OCI-LY1 (cell line): ENCODE measurements at regions not wholly inside any gene's neighbourhood (a gene's known extent, or its start where the extent isn't known, plus 50 kb on each side); places are given as distances from the start of the nearest gene placed in this dataset.

Source experiments
- H2AFZ ChIP-seq: fragments of 200-600 bp; sonication (generic), shearing (Covaris generic); 2 replicates; pipeline ENCODE4 v1.6.0; 2014; ENCODE audit warnings: antibody characterized with exemption, mild to moderate bottlenecking, low read length
- H3F3A ChIP-seq: fragments of 200-600 bp; sonication (generic), shearing (Covaris generic); 2 replicates; pipeline ENCODE4 v1.6.0; 2014; ENCODE audit warnings: mild to moderate bottlenecking, antibody characterized with exemption, low read length, moderate library complexity; ENCODE audit not compliant: insufficient read depth
- H3K27ac ChIP-seq: fragments of 200-600 bp; sonication (generic); 2 replicates; pipeline ENCODE4 v1.5.1; 2014; ENCODE audit warnings: low read length, mixed run types, mild to moderate bottlenecking, low read depth; ENCODE audit not compliant: poor library complexity, severe bottlenecking
- H3K27me3 ChIP-seq: fragments of 200-600 bp; sonication (generic); 2 replicates; pipeline ENCODE4 v1.6.0; 2014; ENCODE audit warnings: antibody characterized with exemption, mild to moderate bottlenecking, low read length, moderate library complexity; ENCODE audit not compliant: insufficient read depth
- H3K36me3 ChIP-seq: fragments of 200-600 bp; sonication (generic); 2 replicates; pipeline ENCODE4 v1.6.1; 2014; ENCODE audit warnings: mild to moderate bottlenecking, antibody characterized with exemption, low read length, moderate library complexity, mixed read lengths; ENCODE audit not compliant: insufficient read depth
- H3K4me1 ChIP-seq: fragments of 200-600 bp; sonication (generic); 2 replicates; pipeline ENCODE4 v1.5.1; 2014; ENCODE audit warnings: mild to moderate bottlenecking, low read length, moderate library complexity; ENCODE audit not compliant: insufficient read depth, severe bottlenecking
- H3K4me2 ChIP-seq: fragments of 200-600 bp; sonication (generic), shearing (Covaris generic); 2 replicates; pipeline ENCODE4 v1.6.1; 2014; ENCODE audit warnings: low read length
- H3K4me3 ChIP-seq: fragments of 200-600 bp; sonication (generic); 2 replicates; pipeline ENCODE4 v1.5.1; 2014; ENCODE audit warnings: low read length, low read depth, mild to moderate bottlenecking, mixed read lengths; ENCODE audit not compliant: poor library complexity, severe bottlenecking
- H3K79me2 ChIP-seq: fragments of 200-600 bp; shearing (Covaris generic); 2 replicates; pipeline ENCODE4 v1.6.1; 2016; ENCODE audit warnings: mixed run types, low read length, mixed read lengths; ENCODE audit not compliant: insufficient read depth
- H3K9ac ChIP-seq: fragments of 200-600 bp; sonication (generic), shearing (Covaris generic); 2 replicates; pipeline ENCODE4 v1.6.1; 2014; ENCODE audit warnings: mild to moderate bottlenecking, low read length, mixed read lengths
- H3K9me2 ChIP-seq: fragments of 200-600 bp; sonication (generic), shearing (Covaris generic); 2 replicates; pipeline ENCODE4 v1.6.1; 2014; ENCODE audit warnings: low read depth, mild to moderate bottlenecking, low read length, mixed read lengths
- H3K9me3 ChIP-seq: fragments of 200-600 bp; shearing (Covaris generic); 2 replicates; pipeline ENCODE4 v1.6.1; 2014; ENCODE audit warnings: low read length, mixed read lengths
- H4K20me1 ChIP-seq: fragments of 200-600 bp; sonication (generic), shearing (Covaris generic); 2 replicates; pipeline ENCODE4 v1.6.0; 2016; ENCODE audit warnings: mild to moderate bottlenecking, low read length; ENCODE audit not compliant: insufficient read depth
- EZH2 ChIP-seq: fragments of 200-600 bp; sonication (generic), shearing (Covaris generic); IDR thresholded peaks from 2 replicates; pipeline ENCODE4 v1.8.0; 2017; ENCODE audit warnings: borderline replicate concordance, mixed run types, mild to moderate bottlenecking, antibody characterized with exemption, low read length, moderate library complexity, mixed read lengths
- TF ChIP-seq, protein P1 (sequence below): fragments of 200-600 bp; sonication (generic), shearing (Covaris generic); IDR thresholded peaks from 2 replicates; pipeline ENCODE4 v1.5.1; 2017; ENCODE audit warnings: mild to moderate bottlenecking, antibody characterized with exemption, low read length, moderate library complexity, mixed read lengths

DNA sequence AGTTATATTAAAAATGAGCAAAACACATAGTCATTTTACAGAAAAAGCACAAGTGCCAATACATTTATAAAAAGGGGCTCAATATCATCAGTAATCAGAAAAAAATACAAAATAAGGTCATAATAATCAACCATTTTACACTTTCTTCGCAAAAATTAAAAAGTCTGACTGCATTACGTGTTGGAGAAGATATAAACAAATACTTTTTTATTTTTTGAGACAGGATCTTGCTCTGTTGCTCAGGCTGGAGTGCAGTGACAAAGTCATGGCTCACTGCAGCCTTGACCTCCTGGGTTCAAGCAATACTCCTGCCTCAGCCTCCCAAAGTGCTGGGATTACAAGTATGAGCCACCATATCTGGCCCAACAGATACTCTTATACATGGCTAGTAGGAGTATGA lies 181.5 kb upstream of the DIO3 start:
- H3K4me2 ChIP-seq: no peak overlapping the region
- H3K4me1 ChIP-seq: no peaks in the 10 kb centered on the region
- no peaks in the 10 kb centered on the region for H3K36me3 ChIP-seq
- no peaks in the 10 kb centered on the region for H3K9me2 ChIP-seq
- H3K27ac ChIP-seq: no peak overlapping the region
- H3K9ac ChIP-seq: no peak overlapping the region
- H4K20me1 ChIP-seq: no peaks in the 10 kb centered on the region
- no peaks in the 10 kb centered on the region for H3K27me3 ChIP-seq
- no peak overlapping the region for H3K4me3 ChIP-seq
- TF ChIP-seq, protein P1, sequence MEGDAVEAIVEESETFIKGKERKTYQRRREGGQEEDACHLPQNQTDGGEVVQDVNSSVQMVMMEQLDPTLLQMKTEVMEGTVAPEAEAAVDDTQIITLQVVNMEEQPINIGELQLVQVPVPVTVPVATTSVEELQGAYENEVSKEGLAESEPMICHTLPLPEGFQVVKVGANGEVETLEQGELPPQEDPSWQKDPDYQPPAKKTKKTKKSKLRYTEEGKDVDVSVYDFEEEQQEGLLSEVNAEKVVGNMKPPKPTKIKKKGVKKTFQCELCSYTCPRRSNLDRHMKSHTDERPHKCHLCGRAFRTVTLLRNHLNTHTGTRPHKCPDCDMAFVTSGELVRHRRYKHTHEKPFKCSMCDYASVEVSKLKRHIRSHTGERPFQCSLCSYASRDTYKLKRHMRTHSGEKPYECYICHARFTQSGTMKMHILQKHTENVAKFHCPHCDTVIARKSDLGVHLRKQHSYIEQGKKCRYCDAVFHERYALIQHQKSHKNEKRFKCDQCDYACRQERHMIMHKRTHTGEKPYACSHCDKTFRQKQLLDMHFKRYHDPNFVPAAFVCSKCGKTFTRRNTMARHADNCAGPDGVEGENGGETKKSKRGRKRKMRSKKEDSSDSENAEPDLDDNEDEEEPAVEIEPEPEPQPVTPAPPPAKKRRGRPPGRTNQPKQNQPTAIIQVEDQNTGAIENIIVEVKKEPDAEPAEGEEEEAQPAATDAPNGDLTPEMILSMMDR: no peak
- TF ChIP-seq EZH2: no peak
- no peaks in the 10 kb centered on the region for H3K9me3 ChIP-seq
- H3F3A ChIP-seq: no peaks in the 10 kb centered on the region
- no peak overlapping the region for H2AFZ ChIP-seq
- no peaks in the 10 kb centered on the region for H3K79me2 ChIP-seq

GRCh38 chr14:101380512-101380911 lies 180.8 kb upstream of the DIO3 start:
- no peaks in the 10 kb centered on the region for H3K9me2 ChIP-seq
- no peaks in the 10 kb centered on the region for H4K20me1 ChIP-seq
- no peak overlapping the region for H3K27ac ChIP-seq
- no peaks in the 10 kb centered on the region for H3K36me3 ChIP-seq
- TF ChIP-seq, protein P1: no peak
- no peak for TF ChIP-seq EZH2
- no peaks in the 10 kb centered on the region for H3K79me2 ChIP-seq
- H3F3A ChIP-seq: no peaks in the 10 kb centered on the region
- no peaks in the 10 kb centered on the region for H3K4me1 ChIP-seq
- no peaks in the 10 kb centered on the region for H3K9me3 ChIP-seq
- H3K27me3 ChIP-seq: no peaks in the 10 kb centered on the region
- H3K9ac ChIP-seq: no peak overlapping the region
- H3K4me3 ChIP-seq: no peak overlapping the region
- H3K4me2 ChIP-seq: no peak overlapping the region
- H2AFZ ChIP-seq: no peak overlapping the region

DNA sequence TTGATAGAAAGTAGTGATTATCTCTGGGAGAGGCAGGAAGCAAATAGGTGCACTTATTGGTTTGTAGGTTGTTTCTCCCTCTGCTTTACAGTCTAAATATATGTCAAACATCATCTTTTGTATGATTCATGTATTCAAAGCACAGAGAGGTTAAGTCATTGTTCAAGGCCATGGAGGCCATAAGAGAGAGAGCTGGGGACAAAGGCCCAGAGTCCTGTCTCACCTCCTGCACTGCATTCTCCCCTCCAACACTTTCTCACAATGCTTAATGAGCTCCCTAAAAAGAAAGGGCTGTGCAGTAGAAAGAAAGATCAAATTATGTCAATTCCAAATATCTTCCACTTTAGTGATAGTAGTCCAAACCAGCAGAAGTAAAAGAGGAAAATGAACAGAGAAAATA lies 180.4 kb upstream of the DIO3 start:
- no peaks in the 10 kb centered on the region for H3K27me3 ChIP-seq
- H3K9me3 ChIP-seq: no peaks in the 10 kb centered on the region
- H2AFZ ChIP-seq: no peak overlapping the region
- no peak overlapping the region for H3K9ac ChIP-seq
- no peaks in the 10 kb centered on the region for H3K36me3 ChIP-seq
- no peak overlapping the region for H3K27ac ChIP-seq
- no peaks in the 10 kb centered on the region for H3F3A ChIP-seq
- no peak overlapping the region for H3K4me3 ChIP-seq
- TF ChIP-seq, protein P1: no peak
- TF ChIP-seq EZH2: no peak
- no peak overlapping the region for H3K4me2 ChIP-seq
- H3K4me1 ChIP-seq: no peaks in the 10 kb centered on the region
- H4K20me1 ChIP-seq: no peaks in the 10 kb centered on the region
- no peaks in the 10 kb centered on the region for H3K79me2 ChIP-seq
- H3K9me2 ChIP-seq: no peaks in the 10 kb centered on the region
